Hepatocyte (in vitro differentiated cells): ENCODE measurements at regions not wholly inside any gene's neighbourhood (a gene's known extent, or its start where the extent isn't known, plus 50 kb on each side); places are given as distances from the start of the nearest gene placed in this dataset.

Experiments used
- DNase-seq: peaks from one replicate; pipeline ENCODE4 v3.0.0-alpha.2; 2016; ENCODE audit warnings: low spot score
- H2AFZ ChIP-seq: fragments of 200-600 bp; sonication (generic); 2 replicates; pipeline ENCODE4 v1.6.0; 2016; ENCODE audit warnings: antibody characterized with exemption, mild to moderate bottlenecking
- H3K27ac ChIP-seq: fragments of 200-600 bp; sonication (generic); 2 replicates; pipeline ENCODE4 v1.5.1; 2016; ENCODE audit warnings: mild to moderate bottlenecking
- H3K27me3 ChIP-seq: fragments of 200-600 bp; sonication (generic); 2 replicates; pipeline ENCODE4 v1.6.1; 2016
- H3K36me3 ChIP-seq: fragments of 200-600 bp; sonication (generic); replicated peaks from 2 replicates; pipeline ENCODE4 v1.5.1; 2016; ENCODE audit warnings: low read depth; ENCODE audit not compliant: insufficient read depth
- H3K4me1 ChIP-seq: fragments of 200-600 bp; sonication (generic); 2 replicates; pipeline ENCODE4 v1.5.1; 2016; ENCODE audit warnings: mild to moderate bottlenecking, moderate library complexity; ENCODE audit not compliant: insufficient read depth
- H3K4me2 ChIP-seq: fragments of 200-600 bp; sonication (generic); 2 replicates; pipeline ENCODE4 v1.6.0; 2016
- H3K4me3 ChIP-seq: fragments of 200-600 bp; sonication (generic); 2 replicates; pipeline ENCODE4 v1.5.1; 2016; ENCODE audit warnings: mild to moderate bottlenecking
- H3K79me2 ChIP-seq: fragments of 200-600 bp; sonication (generic); 2 replicates; pipeline ENCODE4 v1.6.0; 2017; ENCODE audit warnings: mild to moderate bottlenecking
- H3K9me2 ChIP-seq: fragments of 200-600 bp; sonication (generic); replicated peaks from 2 replicates; pipeline ENCODE4 v1.6.0; 2017; ENCODE audit warnings: mild to moderate bottlenecking; ENCODE audit not compliant: insufficient read depth
- H3K9me3 ChIP-seq: fragments of 200-600 bp; sonication (generic); 2 replicates; pipeline ENCODE4 v1.5.1; 2016; ENCODE audit warnings: low read depth, mild to moderate bottlenecking
- H4K20me1 ChIP-seq: fragments of 200-600 bp; sonication (generic); 2 replicates; pipeline ENCODE4 v1.6.0; 2016; ENCODE audit warnings: mild to moderate bottlenecking; ENCODE audit not compliant: insufficient read depth, poor library complexity, severe bottlenecking
- CTCF ChIP-seq: fragments of 200-600 bp; sonication (generic); IDR thresholded peaks from 2 replicates; pipeline ENCODE4 v1.5.1; 2016; ENCODE audit warnings: antibody characterized with exemption, mild to moderate bottlenecking; ENCODE audit not compliant: poor library complexity
- EZH2 ChIP-seq: fragments of 200-600 bp; sonication (generic); IDR thresholded peaks from 2 replicates; pipeline ENCODE4 v1.6.1; 2016; ENCODE audit warnings: antibody characterized with exemption, mild to moderate bottlenecking, borderline replicate concordance
- EZH2phosphoT487 ChIP-seq: fragments of 200-600 bp; sonication (generic); IDR thresholded peaks from one replicate; pipeline ENCODE4 v1.6.1; 2018; ENCODE audit warnings: antibody characterized with exemption, mild to moderate bottlenecking, low read depth, moderate library complexity; ENCODE audit not compliant: unreplicated experiment, severe bottlenecking
- WGBS: methylation state at CpG from one replicate; pipeline ENCODE4 v1.1.6; 2016; ENCODE audit warnings: low lambda C conversion rate; ENCODE audit errors: missing lambda C conversion rate; 5-methylcytosine and 5-hydroxymethylcytosine counted together

GRCh38 chr4:124487651-124488050 lies 224.9 kb downstream of the ANKRD50 start:
- no peak for DNase-seq
- no peaks in the 10 kb centered on the region for H3K27me3 ChIP-seq
- H2AFZ ChIP-seq: no peak overlapping the region
- no peak overlapping the region for H3K27ac ChIP-seq
- no peak overlapping the region for H3K4me3 ChIP-seq
- no peaks in the 10 kb centered on the region for H4K20me1 ChIP-seq
- H3K36me3 ChIP-seq: no peaks in the 10 kb centered on the region
- 83% methylated on average over 2 of the region's 2 CpGs for WGBS
- no peaks in the 10 kb centered on the region for H3K79me2 ChIP-seq
- H3K9me2 ChIP-seq: no peaks in the 10 kb centered on the region
- peaks cover 19% of the 10 kb centered on the region for H3K4me1 ChIP-seq
- H3K9me3 ChIP-seq: no peaks in the 10 kb centered on the region
- TF ChIP-seq EZH2phosphoT487 (no peak), CTCF (no peak), EZH2 (no peak)
- no peak overlapping the region for H3K4me2 ChIP-seq

- 84% methylated on average over 2 of the region's 2 CpGs for WGBS
Measured at GRCh38 chr4:124491361-124492145, 221.0 kb downstream of the ANKRD50 start.

GRCh38 chr4:124499261-124499660 lies 213.3 kb downstream of the ANKRD50 start:
- no peak overlapping the region for H3K4me2 ChIP-seq
- no peak overlapping the region for H2AFZ ChIP-seq

More at GRCh38 chr4:124491361-124492145, 221.0 kb downstream of the ANKRD50 start:
- DNase-seq: no peak
- no peak overlapping the region for H2AFZ ChIP-seq
- no peaks in the 10 kb centered on the region for H4K20me1 ChIP-seq
- H3K4me2 ChIP-seq: no peak overlapping the region
- H3K9me2 ChIP-seq: no peaks in the 10 kb centered on the region
- no peak overlapping the region for H3K4me3 ChIP-seq
- no peaks in the 10 kb centered on the region for H3K27me3 ChIP-seq
- no peaks in the 10 kb centered on the region for H3K36me3 ChIP-seq
- no peak overlapping the region for H3K27ac ChIP-seq
- no peaks in the 10 kb centered on the region for H3K9me3 ChIP-seq
- no peaks in the 10 kb centered on the region for H3K79me2 ChIP-seq
- no peak for TF ChIP-seq EZH2phosphoT487
- no peak for TF ChIP-seq EZH2
- TF ChIP-seq CTCF: no peak
- no peaks in the 10 kb centered on the region for H3K4me1 ChIP-seq

More at GRCh38 chr4:124499261-124499660, 213.3 kb downstream of the ANKRD50 start:
- WGBS: 44% methylated on average over 3 of the region's 3 CpGs
- no peak for TF ChIP-seq EZH2phosphoT487
- no peak for TF ChIP-seq EZH2
- TF ChIP-seq CTCF: no peak
- Histone ChIP-seq H3K36me3 (no peaks in the 10 kb centered on the region), H3K79me2 (no peaks in the 10 kb centered on the region), H4K20me1 (no peaks in the 10 kb centered on the region), H3K9me3 (no peaks in the 10 kb centered on the region), H3K27me3 (no peaks in the 10 kb centered on the region), H3K9me2 (no peaks in the 10 kb centered on the region), H3K4me1 (no peaks in the 10 kb centered on the region), H3K4me3 (no peak overlapping the region), H3K27ac (no peak overlapping the region)
- no peak for DNase-seq
